HL-60 (cell line): ENCODE measurements at regions not wholly inside any gene's neighbourhood (a gene's known extent, or its start where the extent isn't known, plus 50 kb on each side); places are given as distances from the start of the nearest gene placed in this dataset.

Experiments used
- POLR2AphosphoS5 ChIP-seq: IDR thresholded peaks from 2 replicates; pipeline ENCODE4 v1.6.1; 2012; ENCODE audit warnings: low read depth
- SPI1 ChIP-seq: IDR thresholded peaks from 2 replicates; pipeline ENCODE4 v1.6.1; 2012; ENCODE audit warnings: low read depth, mild to moderate bottlenecking, borderline replicate concordance
- TF ChIP-seq, protein P1 (sequence below): IDR thresholded peaks from one replicate; pipeline ENCODE4 v1.5.1; 2011; ENCODE audit warnings: low read length, control low read depth, inconsistent platforms; ENCODE audit not compliant: insufficient read depth
- TF ChIP-seq, protein P2 (sequence below): IDR thresholded peaks from 2 replicates; pipeline ENCODE4 v1.6.1; 2012; ENCODE audit warnings: low read depth; ENCODE audit not compliant: insufficient replicate concordance

DNA sequence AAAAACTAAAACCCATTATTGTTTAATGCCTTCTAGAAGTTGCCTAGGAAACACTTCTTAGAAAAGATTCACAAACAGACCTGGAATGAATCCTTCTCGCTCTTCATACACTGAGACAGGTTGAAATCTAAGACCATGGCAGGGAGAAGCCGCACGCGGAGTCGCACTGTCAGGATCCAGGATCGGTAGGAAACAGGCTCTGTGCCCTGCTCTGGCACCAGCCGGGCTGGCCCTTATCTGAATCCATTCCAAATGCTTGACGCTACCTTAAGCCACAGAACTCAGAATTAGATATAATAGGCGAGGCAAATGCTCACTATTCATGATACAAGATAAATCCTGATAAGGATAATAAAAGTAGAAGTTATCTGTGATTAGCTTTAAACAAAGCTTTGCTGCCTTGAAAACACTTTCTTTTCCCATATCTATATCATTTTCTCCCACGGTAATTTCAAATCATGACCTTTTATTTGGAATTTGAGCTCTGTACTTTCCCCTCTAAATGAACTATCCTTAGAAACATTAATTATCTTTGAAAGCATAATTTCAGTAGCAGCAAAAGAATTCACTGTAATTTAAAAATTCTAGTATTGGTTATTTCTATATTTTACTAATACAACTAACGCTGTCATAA lies 385.6 kb downstream of the IRS2 start:
- TF ChIP-seq, protein P1, sequence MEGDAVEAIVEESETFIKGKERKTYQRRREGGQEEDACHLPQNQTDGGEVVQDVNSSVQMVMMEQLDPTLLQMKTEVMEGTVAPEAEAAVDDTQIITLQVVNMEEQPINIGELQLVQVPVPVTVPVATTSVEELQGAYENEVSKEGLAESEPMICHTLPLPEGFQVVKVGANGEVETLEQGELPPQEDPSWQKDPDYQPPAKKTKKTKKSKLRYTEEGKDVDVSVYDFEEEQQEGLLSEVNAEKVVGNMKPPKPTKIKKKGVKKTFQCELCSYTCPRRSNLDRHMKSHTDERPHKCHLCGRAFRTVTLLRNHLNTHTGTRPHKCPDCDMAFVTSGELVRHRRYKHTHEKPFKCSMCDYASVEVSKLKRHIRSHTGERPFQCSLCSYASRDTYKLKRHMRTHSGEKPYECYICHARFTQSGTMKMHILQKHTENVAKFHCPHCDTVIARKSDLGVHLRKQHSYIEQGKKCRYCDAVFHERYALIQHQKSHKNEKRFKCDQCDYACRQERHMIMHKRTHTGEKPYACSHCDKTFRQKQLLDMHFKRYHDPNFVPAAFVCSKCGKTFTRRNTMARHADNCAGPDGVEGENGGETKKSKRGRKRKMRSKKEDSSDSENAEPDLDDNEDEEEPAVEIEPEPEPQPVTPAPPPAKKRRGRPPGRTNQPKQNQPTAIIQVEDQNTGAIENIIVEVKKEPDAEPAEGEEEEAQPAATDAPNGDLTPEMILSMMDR: no peak
- TF ChIP-seq POLR2AphosphoS5 (no peak), SPI1 (no peak)
- TF ChIP-seq, protein P2, sequence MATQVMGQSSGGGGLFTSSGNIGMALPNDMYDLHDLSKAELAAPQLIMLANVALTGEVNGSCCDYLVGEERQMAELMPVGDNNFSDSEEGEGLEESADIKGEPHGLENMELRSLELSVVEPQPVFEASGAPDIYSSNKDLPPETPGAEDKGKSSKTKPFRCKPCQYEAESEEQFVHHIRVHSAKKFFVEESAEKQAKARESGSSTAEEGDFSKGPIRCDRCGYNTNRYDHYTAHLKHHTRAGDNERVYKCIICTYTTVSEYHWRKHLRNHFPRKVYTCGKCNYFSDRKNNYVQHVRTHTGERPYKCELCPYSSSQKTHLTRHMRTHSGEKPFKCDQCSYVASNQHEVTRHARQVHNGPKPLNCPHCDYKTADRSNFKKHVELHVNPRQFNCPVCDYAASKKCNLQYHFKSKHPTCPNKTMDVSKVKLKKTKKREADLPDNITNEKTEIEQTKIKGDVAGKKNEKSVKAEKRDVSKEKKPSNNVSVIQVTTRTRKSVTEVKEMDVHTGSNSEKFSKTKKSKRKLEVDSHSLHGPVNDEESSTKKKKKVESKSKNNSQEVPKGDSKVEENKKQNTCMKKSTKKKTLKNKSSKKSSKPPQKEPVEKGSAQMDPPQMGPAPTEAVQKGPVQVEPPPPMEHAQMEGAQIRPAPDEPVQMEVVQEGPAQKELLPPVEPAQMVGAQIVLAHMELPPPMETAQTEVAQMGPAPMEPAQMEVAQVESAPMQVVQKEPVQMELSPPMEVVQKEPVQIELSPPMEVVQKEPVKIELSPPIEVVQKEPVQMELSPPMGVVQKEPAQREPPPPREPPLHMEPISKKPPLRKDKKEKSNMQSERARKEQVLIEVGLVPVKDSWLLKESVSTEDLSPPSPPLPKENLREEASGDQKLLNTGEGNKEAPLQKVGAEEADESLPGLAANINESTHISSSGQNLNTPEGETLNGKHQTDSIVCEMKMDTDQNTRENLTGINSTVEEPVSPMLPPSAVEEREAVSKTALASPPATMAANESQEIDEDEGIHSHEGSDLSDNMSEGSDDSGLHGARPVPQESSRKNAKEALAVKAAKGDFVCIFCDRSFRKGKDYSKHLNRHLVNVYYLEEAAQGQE: no peak
